ENCODE measurements at regions not wholly inside any gene's neighbourhood (a gene's known extent, or its start where the extent isn't known, plus 50 kb on each side); places are given as distances from the start of the nearest gene placed in this dataset.
A peak's percentile ranks its signal among the peaks of the same experiment; 100 is the strongest.

DNA sequence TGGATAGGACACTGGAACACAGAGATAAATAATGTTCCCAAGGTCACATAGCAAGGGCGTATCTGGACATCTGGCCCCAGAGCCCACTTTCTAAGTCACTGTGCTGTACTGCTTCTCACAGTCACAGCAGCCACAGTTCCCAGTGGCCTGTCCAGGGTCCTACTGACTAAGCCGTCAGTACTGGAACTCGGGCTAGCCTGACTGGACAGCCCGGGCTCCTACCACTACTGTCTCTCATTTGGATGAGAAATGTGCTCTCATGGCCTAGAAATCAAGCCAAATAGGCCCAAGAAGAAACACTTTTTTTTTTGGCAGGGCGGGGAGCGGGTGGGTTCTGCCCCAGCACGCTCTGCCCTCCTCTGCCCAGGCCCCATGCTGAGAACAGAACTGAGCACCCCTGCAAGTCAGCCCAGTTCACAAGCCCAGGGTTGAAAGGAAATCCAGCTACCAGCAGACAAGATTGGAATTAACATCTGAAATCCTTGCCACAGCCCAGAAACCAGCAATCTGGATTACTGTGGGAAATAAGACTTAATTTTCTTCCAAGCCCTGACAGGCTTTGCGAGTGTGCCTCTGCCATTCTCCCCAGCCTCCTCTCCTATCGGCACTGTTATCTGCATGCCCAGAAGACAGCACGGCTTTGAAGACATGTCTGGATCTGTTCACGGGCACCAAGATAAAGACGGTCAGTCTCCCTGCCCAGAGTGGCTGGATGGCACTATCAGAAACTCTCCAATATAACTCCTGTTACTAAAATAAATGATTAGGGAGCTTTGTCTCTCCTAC, 182.9 kb upstream of the NCAM1 start:
- no peak for DNase-seq (ENCODE audit: low read depth)
- H3K4me3 ChIP-seq (ENCODE audit: control insufficient read depth, low read depth, low read length), result no peak overlapping the region
- no peak for TF ChIP-seq CTCF (conservative IDR thresholded peaks at IDR 0.05; ENCODE audit: control insufficient read depth, insufficient read depth, low read depth, low read length)

GRCh38 chr11:112778877-112779266, 182.3 kb upstream of the NCAM1 start:
- TF ChIP-seq CTCF (conservative IDR thresholded peaks at IDR 0.05; ENCODE audit: control insufficient read depth, insufficient read depth, low read depth, low read length), result no peak
- no peak for DNase-seq (ENCODE audit: low read depth)
- no peak overlapping the region for H3K4me3 ChIP-seq (ENCODE audit: control insufficient read depth, low read depth, low read length)

DNA sequence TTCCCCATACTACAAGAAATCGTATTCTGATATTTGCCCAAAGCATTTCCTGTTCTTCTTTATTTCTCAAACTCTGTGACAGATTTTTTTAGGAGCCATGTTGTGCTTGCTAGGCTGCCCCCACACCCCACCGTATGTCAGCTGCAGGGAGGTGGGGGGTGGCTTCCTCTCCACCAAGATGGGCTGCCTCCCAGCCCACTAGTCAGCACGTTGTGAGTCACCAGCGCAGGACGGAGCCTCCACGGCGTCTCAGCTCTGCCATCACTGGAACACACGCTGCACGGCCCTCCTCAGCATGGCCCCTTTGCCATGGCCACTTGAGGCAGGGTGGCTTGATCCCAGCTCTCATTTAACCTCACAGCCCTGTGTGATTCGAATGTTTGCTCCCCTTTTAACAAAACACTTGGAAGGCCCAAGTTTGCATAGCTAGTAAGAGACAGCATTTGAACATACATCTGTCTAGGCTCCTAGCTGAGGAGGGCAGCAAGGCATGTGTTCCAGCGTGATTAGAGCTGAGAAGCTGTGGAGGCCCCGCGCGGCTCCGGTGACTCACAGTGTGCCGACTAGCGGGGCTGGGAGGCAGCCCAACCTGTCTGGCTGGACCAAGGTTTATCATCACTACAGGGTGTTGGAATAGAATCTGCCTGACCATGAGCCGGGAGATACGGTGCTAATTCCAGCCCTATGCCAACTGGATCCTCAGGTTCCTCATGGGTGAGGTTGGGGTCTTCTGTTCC, 180.7 kb upstream of the NCAM1 start:
- no peak for TF ChIP-seq CTCF (conservative IDR thresholded peaks at IDR 0.05; ENCODE audit: control insufficient read depth, insufficient read depth, low read depth, low read length)
- DNase-seq (ENCODE audit: low read depth), result peak; percentile 61
- H3K4me3 ChIP-seq (ENCODE audit: control insufficient read depth, low read depth, low read length), result no peak overlapping the region

DNA sequence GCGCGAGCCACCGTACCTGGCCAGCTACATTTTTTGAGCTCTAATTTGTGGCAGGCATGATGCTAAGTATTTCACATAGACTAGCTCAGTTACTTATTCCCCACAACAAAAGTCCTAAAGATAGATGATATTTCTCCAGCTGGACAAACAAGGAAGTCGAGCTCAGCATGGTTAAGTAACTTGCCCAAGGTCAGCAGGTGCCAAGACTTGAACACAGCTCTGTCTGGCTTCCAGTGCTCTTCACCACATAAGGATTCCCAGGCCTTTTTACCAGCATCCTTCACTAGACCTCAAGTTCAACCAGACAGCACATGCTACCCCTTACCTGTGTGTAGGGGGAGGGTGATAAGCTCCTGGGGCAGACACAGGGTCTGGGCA, 177.3 kb upstream of the NCAM1 start:
- no peak for DNase-seq (ENCODE audit: low read depth)
- no peak overlapping the region for H3K4me3 ChIP-seq (ENCODE audit: control insufficient read depth, low read depth, low read length)
- TF ChIP-seq CTCF (conservative IDR thresholded peaks at IDR 0.05; ENCODE audit: control insufficient read depth, insufficient read depth, low read depth, low read length), result no peak

GRCh38 chr11:112784323-112785073, 176.7 kb upstream of the NCAM1 start:
- H3K4me3 ChIP-seq (ENCODE audit: control insufficient read depth, low read depth, low read length), result no peak overlapping the region
- no peak for TF ChIP-seq CTCF (conservative IDR thresholded peaks at IDR 0.05; ENCODE audit: control insufficient read depth, insufficient read depth, low read depth, low read length)
- peak; percentile 28 for DNase-seq (ENCODE audit: low read depth)

- DNase-seq (ENCODE audit: low read depth), result peak; percentile 25
- TF ChIP-seq CTCF (conservative IDR thresholded peaks at IDR 0.05; ENCODE audit: control insufficient read depth, insufficient read depth, low read depth, low read length), result no peak
- no peak overlapping the region for H3K4me3 ChIP-seq (ENCODE audit: control insufficient read depth, low read depth, low read length)
Measured at GRCh38 chr11:112785149-112785548, 176.1 kb upstream of the NCAM1 start.
